ENCODE measurements at regions not wholly inside any gene's neighbourhood (a gene's known extent, or its start where the extent isn't known, plus 50 kb on each side); places are given as distances from the start of the nearest gene placed in this dataset.
"Not testable (repeated sequence)": the region's sequence is repeated elsewhere in the genome, so short reads cannot be mapped to it uniquely, and the experiment has no call there.

DNA sequence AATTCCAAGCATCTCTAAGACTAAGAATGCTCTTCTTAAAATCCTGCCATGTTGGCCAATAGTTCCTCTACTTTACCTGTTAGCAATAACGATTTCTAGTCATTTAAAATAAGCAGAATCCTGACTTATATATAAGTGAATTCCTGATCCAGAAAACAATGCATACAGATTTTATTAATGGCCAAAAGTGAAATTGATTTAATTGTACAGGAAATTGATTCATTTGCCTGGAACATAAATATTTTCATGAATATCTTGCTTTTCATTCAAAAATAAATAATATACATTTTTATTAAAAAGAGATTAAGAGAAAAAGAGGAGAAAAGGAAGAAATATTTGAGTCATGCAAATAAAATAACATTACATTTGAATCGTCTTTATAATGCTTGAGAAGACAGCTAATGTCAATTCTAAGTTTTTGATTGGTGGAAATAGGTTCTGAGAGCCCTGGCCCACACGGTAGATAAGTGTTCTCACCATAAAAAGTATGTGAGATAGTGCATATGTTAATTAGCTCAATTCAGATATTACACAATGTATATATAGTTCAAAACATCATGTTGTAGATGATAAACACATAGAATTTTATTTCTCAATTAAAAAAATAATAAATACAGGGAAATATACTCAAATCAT lies 323.2 kb upstream of the MIR17HG start:
- no peak for DNase-seq

DNA sequence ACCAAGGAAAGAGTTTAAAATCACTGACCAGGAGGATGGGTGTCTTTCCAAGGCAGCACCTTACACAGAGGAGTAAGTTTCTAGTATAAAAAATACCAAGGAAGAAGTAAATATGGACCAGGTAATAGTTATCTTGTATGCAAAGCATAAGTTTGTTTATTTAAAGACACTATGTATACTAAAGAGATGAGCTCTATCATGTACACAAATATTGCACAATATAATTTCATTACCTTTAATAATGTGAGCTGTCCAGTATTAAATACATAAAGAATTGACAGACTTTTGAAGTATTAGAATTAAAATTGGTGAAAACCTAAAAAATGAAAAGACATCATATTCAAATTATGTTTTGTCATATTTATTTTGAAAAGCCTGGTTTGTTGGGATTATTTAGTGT lies 322.0 kb upstream of the MIR17HG start:
- DNase-seq: no peak

DNA sequence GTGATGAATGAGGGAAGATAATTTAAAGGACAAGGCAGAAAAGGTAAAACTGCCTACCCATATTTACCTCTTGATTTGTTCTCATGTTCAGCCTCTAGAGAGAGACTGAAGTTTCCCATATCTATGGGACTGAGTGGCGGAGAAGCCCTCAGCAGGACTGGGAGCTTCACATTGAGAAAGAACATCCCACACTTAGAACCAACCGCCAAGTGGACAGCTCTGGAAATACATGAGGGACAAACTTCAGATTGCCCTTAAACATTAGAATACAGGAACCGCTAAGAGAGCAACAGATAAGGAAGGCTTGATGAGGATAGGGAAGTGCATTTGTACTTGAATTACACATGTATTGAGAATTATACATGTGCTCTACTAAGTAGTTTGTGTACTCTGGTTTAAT lies 316.0 kb upstream of the MIR17HG start:
- no peak for DNase-seq

DNA sequence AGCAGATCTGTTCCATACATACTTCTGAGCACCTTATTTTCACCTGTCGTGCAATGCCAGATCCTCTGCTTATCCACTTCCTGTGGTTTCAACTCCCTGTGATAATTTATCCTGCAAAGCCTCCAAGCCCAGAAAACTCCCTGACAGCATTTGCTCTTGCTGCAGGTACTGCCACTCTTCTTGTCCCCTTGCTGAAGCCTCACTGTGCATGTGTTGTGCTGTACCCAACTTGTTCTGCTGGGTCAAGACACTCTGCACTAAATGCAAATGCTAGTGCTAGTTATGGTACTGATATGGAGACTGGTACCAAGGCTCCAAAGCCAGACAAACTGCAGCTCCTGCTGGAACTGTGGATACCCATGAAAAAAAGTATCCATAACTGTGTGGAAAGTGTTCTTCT lies 315.4 kb upstream of the MIR17HG start:
- no peak for DNase-seq

DNA sequence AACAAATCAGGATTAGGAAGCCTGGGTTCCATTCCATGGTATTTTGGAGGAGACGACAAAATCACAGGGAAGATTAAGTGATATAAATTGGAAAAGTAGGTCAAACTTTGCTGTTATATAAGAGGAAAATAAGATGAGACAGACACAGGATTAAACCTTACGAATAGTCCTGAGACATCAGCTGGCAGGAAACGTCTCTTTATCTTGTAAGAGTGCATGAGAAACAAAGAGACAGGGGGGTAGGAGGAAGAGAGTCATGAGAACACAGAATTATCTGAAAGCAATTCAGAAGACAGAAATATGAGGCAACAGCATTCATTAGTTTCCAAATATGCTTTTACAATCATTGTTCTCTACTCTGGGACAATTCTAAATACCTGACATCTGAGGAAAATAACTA lies 310.6 kb upstream of the MIR17HG start:
- DNase-seq: no peak

DNA sequence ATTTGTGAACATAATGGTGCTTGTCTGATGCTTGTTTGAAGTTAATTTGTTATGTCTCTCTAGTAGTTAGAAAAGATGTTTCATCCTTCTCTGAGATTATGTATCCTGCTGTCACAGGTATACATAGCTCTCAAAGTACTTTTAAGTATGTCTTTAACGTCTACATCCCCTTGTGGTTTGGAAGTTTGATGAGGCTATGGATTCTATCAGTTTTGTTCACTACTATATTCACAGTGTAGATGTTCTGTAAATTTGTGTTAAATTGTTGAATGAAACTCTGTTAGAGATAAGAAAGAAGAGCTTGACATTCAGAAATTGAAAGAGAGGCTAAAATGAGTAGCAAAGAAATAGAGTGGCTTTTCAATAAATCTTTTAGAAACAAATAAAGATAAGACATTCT lies 304.6 kb upstream of the MIR17HG start:
- DNase-seq: no peak

DNA sequence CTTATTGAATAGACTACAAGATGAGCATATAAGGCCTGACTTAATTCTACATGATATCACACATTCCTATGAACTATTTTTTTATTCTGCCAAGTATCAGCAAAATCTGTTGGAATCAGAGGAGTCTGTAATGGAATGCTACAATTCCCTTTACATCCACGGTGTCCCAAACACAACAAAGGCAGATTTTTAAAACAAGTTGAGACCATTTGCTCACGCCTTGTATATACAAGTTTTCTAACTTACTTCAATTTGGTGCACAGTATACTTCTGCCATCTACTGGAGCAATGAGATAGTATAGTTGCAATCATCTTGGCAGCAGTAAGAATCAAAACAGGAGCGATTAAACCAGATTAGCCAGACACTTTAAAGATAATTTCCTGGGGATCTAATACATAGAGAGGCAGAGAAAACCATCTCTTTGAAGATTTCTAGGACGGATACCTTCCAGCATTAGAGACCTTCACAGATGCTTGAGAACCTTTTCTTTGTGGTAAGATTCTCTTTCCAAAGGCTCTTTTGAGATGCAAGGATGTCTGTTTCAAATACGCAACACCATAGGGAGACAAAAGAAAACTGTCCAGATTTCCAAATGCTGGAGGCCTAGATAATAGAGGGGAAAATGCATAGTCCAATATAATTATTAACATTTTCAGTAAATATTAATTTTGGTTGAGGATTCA lies 302.0 kb upstream of the MIR17HG start:
- DNase-seq: no peak

DNA sequence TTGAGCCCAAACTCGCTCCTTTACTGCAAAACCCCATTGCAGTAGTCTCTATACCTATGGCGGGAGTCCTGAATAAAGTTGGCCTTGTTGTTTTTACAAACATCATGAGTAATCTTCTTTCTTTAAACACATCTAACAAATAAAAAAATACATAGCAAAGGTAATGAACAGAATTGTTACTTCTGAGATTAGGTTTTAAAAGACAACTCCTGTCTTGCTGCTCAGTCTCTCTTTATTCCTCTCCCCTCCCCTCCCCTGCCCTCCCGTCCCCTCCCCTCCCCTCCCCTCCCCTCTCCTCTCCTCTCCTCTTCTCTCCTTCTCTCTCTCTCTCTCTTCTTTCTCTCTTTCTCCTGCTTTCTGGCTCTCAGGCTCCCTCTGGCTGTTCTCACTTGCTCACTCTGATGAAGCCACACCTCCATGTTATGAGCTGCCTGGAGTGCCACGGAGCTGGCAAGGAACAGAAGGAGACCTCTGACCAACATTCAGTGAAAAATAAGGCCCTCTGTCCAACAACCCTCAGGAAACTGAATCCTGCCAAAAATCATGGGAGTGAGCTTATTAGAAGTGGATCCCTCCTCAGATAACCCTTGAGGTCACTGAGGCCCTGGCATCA lies 300.7 kb upstream of the MIR17HG start:
- DNase-seq: no peak

DNA sequence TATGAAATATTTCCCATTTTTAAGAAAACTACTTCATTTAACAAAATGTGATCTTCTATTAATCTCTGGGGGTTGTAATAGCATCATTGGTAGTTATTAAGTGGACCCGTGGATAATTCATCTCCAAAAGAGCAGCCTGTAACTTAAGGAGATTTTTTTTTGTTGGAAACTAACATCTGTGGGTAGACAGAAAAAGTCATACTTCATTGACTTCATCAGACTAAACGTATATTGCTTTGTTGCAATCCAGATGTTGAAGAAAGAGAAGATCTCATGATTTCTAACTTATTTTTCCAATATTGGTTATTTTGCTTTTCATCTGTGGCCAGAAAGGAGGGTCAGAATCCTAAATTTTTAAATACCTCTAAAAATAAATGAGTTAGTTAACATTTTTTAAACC lies 296.5 kb upstream of the MIR17HG start:
- DNase-seq: no peak

DNA sequence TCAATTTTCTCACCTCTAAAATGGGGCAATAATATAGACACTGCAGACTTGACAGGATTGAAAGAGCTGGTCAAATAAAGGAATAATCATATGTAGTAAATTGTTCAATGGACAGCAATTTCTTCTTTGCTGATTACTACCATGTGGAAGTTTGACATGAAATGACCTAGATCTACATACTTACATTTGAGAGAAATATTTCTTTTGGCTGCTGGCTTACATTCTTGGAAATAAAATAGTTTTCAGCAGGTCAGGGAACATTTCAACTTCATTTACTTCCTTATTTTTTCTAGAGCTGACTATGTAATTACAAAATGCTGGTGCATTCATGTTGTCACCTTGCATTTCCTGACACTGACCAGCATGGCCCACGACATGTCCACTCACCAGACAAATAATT lies 294.6 kb upstream of the MIR17HG start:
- DNase-seq: no peak

DNA sequence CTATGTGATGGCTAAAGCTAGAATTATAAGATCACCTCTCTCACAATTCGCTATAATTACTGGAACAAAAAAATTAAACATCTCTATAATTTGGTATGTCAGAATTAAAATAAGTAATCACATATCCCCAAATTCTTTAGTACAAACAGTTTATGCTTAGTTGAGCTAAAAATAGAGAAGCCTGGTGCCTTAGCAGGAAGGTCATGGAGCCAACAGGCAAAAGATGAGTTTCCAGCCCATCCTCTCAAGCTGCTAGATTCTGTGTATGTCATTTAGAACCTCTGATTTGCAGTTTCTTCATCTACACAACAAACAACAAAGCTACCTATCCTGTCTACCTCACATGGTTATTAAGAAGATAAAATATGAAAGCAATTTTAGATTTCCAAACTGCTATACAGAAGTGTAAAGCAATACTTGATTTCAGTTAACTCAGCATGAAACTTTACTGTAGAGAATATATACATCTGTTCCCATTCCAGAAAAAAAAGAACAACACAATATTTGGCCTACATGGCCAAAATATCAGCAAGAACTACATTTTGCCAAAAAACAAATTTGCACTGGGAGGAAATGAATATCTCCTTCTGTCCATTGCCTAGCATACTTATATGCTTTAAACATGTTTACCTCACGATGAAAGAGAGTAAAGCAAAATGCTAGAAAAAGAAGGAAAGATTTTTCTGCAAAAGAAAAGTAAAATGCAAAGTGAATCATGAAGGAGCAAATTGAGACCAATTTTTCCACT lies 294.0 kb upstream of the MIR17HG start:
- no peak for DNase-seq

DNA sequence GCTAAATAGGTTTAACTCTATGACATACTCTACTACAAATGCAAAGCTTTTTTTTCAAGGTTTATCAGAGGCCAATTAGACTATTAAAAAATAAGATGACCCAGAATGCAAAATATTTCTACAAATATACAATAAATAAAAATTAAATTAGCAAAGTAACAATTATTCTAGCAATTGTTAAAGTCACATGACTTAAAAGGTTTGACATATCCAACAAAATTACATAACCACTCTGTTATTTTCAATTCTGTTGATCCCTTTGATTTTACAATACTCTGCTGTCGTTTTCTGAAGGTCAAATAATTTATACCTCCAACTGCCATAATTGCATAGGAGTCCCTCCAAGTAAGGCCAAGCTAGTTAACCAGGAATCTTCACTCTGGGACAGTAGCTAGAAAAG lies 292.6 kb upstream of the MIR17HG start:
- no peak for DNase-seq

DNA sequence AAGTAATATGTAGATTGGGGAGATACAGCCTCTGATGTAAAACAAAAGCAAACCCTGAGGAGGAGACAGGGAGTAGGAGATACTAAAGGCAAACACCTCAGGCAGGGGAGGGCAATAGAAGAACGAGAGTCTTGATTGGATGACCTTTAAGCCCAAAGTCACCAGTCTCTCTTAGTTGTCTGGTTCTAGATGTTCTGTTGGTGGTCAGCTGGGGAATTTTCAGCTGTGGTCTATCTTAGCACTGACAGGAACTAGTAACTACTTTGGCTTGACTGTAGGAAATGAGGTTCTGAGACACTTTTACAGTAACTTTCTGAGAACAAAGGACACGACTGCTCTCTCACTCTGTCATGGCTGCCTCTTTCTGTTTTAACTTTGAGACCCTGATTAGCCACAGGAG lies 290.7 kb upstream of the MIR17HG start:
- no peak for DNase-seq

DNA sequence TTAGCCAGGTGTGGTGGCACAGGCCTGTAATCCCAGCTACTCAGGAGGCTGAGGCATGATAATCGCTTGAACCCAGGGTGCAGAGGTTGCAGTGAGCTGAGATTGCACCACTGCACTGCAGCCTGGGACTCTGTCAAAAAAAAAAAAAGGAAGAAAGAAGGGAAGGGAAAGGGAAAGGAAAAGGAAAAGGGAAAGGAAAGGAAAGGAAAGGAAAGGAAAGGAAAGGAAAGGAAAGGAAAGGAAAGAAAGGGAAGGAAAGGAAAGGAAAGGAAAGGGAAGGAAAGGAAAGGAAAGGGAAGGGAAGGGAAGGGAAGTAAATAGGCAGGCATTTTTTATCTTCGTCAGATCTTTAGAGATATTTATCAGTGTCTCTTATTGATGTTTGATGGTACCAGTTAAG lies 290.0 kb upstream of the MIR17HG start:
- not testable (repeated sequence) for DNase-seq

DNA sequence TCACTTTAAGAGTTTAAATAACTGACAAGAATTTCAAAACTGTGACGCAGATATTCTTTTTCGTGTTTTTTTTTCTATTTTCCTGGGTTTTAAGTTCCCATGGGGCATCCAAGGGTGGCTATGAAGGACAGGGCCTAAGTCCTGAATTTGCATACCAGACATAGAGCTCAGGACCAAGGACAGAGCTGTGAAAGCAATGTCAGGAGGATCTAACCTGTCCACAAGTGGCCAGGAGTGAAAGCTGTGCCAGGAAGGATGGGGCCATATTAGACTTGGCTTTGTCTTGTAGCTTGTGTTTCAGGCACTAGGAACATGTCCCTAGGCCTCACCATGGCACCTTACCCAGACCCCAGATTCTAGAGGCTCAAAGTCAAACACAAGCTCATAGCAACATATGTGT lies 289.4 kb upstream of the MIR17HG start:
- no peak for DNase-seq

DNA sequence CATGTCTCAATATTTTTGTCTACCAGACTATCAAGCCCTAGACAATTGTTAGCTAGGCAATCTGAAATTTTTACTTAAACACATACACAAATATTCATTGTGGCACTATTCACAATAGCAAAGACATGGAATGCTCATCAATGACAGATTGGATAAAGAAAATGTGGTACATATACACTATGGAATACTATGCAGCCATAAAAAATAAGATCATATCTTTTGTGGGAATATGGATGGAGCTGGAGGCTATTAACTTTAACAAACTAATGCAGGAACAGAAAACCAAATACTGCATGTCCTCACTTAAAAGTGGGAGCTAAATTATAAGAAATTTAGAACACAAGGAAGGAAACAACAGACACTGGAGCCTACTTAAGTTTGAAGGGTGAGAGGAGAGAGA lies 288.6 kb upstream of the MIR17HG start:
- no peak for DNase-seq

DNA sequence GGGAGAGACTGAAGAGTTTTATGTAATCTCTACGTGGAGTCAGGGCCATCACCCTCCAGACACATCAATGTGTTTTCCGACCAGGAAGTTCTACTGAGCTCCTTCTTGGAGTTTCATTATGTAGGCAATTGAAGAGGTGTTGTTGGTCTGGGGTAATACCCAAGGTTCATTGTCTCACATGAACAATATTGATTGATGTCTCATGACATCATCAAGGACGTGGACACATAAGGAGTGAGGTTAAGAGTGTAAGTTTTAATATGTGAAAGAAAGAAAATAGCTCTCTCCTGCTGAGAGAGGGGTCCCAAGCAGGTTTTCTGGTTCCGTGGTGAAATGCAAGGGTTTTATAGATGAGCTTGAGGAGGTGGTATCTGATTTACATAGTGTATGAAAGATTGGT lies 280.7 kb upstream of the MIR17HG start:
- no peak for DNase-seq

DNA sequence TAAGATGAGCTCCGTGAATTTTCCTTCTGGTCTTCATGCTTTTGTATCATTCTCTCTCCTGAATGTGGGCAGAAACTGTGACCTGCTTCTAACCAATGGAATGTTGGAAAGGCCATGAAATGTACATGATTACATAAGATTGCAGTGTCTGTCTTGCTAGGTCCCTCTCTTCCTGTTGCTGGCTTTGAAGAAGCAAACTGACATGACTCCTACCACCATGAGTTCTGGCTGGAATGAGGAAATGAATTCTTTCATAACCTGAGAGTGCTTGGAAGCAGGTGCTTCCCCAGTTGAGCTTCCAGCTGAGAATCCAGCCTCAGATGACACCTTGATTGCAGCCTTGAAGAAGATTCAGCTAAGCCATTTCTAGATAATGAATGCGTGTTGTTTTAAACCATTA lies 275.0 kb upstream of the MIR17HG start:
- DNase-seq: no peak

DNA sequence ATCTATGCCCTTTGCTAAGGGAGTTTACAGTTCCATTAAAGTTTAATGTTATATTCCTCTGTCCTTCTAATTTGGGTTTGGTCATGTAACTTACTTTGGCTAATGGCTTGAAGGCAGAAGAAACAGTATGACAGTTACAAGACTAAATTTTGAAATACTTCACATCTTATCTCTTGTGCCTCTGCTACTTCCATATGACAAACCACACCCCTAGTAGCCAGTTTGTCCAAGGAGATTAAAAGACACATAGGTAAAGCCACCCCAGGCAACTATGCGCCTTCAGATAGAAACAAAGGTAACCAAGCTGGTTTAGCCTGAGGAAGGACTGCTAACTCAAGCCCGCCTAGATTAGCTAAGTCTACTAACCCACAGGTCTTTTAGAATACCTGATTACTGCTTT lies 273.4 kb upstream of the MIR17HG start:
- no peak for DNase-seq

DNA sequence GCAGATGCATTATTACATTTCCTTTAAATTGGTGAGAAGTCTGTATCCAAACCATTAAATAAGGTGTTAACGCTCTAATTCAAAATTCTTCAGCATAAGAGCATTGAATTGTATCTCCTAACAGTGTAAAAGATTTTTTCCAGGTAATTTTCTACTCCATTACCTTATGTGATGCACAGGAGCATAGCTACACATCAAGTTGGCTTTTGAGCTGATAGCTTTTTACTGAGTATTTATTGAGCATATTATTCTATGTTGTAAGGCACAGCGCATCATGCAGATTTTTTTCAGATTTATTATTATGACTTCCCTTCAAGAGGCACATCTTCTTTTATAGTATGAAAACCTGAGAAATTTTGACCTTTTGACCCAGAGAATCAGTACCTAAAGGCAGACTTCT lies 270.7 kb upstream of the MIR17HG start:
- DNase-seq: no peak

DNA sequence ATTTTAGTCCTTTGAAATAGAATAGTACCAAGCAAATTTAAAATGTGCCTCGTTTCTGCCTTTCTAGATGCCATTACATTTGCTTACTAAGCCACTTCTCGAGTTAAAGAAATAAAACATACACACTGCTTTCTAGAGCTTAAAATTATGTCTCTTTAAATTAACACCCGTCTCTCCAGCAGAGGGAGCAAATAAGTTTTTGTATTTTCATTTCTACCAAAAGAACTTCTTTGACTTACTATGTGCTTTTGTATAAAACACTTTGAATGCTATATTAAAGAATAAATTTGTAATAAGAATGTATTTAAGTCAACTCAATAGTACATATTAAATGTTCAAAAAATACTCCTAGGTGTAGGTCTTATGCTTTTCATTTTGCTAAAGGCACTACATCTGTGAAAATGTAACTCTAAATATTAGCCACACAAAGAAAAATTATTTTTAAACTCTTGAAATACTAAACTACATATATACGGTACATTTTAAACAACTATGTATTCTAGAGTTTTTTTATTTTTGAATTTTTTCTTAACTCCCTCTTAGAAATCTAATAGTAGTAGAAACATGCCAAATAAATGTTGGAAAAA lies 269.3 kb upstream of the MIR17HG start:
- DNase-seq: no peak

DNA sequence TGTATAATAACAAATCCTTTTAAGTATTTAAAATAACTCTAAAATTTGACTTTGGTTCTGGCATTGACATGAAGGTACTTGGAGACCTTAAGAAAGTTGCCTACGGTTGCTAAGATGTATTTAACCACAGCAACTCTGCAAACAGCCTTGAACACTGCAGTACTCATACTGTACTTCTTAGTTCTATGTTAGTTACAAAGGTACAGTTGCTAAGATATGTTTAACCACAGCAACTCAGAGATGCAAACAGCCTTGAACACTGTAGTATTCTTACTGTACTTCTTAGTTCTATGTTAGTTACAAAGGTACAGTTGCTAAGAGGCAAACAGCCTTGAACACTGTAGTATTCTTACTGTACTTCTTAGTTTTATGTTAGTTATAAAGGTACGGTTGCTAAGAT lies 268.3 kb upstream of the MIR17HG start:
- DNase-seq: no peak

DNA sequence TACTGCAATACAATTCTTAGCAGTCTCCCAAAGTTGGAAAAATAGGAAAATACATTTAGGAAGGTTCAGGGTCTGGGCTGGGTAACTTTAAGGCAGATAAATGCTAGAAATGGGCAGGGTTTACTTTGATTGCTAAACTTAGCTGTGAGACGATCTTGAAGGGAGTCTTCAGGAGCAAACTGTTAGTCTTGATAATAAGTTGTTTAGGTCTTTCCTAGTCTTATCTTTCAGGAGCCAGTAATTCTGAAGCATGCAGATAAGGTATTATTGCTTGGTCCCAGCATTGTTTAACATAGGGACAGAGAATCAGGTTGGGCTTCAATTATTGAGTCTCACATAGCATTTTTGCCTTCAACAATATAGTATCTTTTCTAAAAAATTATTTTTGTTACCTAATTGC lies 262.4 kb upstream of the MIR17HG start:
- DNase-seq: no peak

All from activated T-cell treated with anti-CD3 and anti-CD28 coated beads, Interleukin-2, amount 50 U/mL, for 48 hours (primary cell).